Astrocyte (in vitro differentiated cells and primary cell): ENCODE measurements at regions not wholly inside any gene's neighbourhood (a gene's known extent, or its start where the extent isn't known, plus 50 kb on each side); places are given as distances from the start of the nearest gene placed in this dataset.
A peak's percentile ranks its signal among the peaks of the same experiment; 100 is the strongest.

ENCODE experiments used
- DNase-seq: peaks from one replicate; pipeline ENCODE4 v3.0.0-alpha.2; 2010; ENCODE audit warnings: low read depth
- FAIRE-seq: peaks from 2 replicates; lab custom pipeline; 2011; peaks lifted over from hg19 to GRCh38; lab: Jason Lieb, UNC
- H2AFZ ChIP-seq: 2 replicates; pipeline ENCODE4 v1.6.0; 2012; ENCODE audit warnings: low read depth, low read length, inconsistent platforms
- H3K27ac ChIP-seq: 2 replicates; pipeline ENCODE4 v1.5.1; 2011; ENCODE audit warnings: low read depth, low read length, inconsistent platforms
- H3K27me3 ChIP-seq: 2 replicates; pipeline ENCODE4 v1.6.0; 2011; ENCODE audit warnings: low read length, inconsistent platforms; ENCODE audit not compliant: insufficient read depth
- H3K36me3 ChIP-seq: 2 replicates; pipeline ENCODE4 v1.5.1; 2011; ENCODE audit warnings: low read length, inconsistent platforms; ENCODE audit not compliant: insufficient read depth
- H3K4me1 ChIP-seq: 2 replicates; pipeline ENCODE4 v1.5.1; 2011; ENCODE audit warnings: low read length, inconsistent platforms; ENCODE audit not compliant: insufficient read depth
- H3K4me2 ChIP-seq: 2 replicates; pipeline ENCODE4 v1.6.0; 2012; ENCODE audit warnings: low read length, inconsistent platforms
- H3K4me3 ChIP-seq: 2 replicates; pipeline ENCODE4 v1.5.1; 2011; ENCODE audit warnings: low read depth, mild to moderate bottlenecking, low read length, inconsistent platforms; ENCODE audit not compliant: insufficient read depth
- H3K79me2 ChIP-seq: 2 replicates; pipeline ENCODE4 v1.6.0; 2012; ENCODE audit warnings: mild to moderate bottlenecking, low read length, inconsistent platforms; ENCODE audit not compliant: insufficient read depth
- H3K9ac ChIP-seq: 2 replicates; pipeline ENCODE4 v1.6.0; 2012; ENCODE audit warnings: mild to moderate bottlenecking, low read length, inconsistent platforms
- H3K9me3 ChIP-seq: 2 replicates; pipeline ENCODE4 v1.5.1; 2012; ENCODE audit warnings: low read depth, mild to moderate bottlenecking, low read length, inconsistent platforms; ENCODE audit not compliant: insufficient read depth
- H4K20me1 ChIP-seq: 2 replicates; pipeline ENCODE4 v1.6.0; 2012; ENCODE audit warnings: low read length, inconsistent platforms; ENCODE audit not compliant: insufficient read depth
- H3K27ac Mint-ChIP-seq: one replicate; pipeline ENCODE4 v1.8.0; 2021; ENCODE audit warnings: mild to moderate bottlenecking, mixed read lengths; ENCODE audit not compliant: unreplicated experiment
- H3K27me3 Mint-ChIP-seq: one replicate; pipeline ENCODE4 v1.8.0; 2021; ENCODE audit warnings: low read depth, mixed read lengths; ENCODE audit not compliant: unreplicated experiment
- H3K36me3 Mint-ChIP-seq: one replicate; pipeline ENCODE4 v1.8.0; 2021; ENCODE audit warnings: low read depth, mixed read lengths; ENCODE audit not compliant: unreplicated experiment
- H3K4me1 Mint-ChIP-seq: one replicate; pipeline ENCODE4 v1.8.0; 2021; ENCODE audit warnings: low read depth, mixed read lengths; ENCODE audit not compliant: unreplicated experiment
- H3K4me3 Mint-ChIP-seq: one replicate; pipeline ENCODE4 v1.8.0; 2021; ENCODE audit warnings: mild to moderate bottlenecking, moderate library complexity, mixed read lengths; ENCODE audit not compliant: unreplicated experiment
- H3K9me3 Mint-ChIP-seq: one replicate; pipeline ENCODE4 v1.8.0; 2021; ENCODE audit warnings: mild to moderate bottlenecking, mixed read lengths; ENCODE audit not compliant: unreplicated experiment
- CTCF ChIP-seq: IDR thresholded peaks from 2 replicates; pipeline ENCODE4 v1.5.1; 2011; ENCODE audit warnings: low read depth, mild to moderate bottlenecking, inconsistent platforms, low read length, moderate library complexity; ENCODE audit not compliant: insufficient read depth
- EZH2 ChIP-seq: IDR thresholded peaks from 2 replicates; pipeline ENCODE4 v1.6.1; 2012; ENCODE audit warnings: mild to moderate bottlenecking, low read length, inconsistent platforms; ENCODE audit not compliant: insufficient read depth

- Histone ChIP-seq H3K4me2 (no peak overlapping the region), H3K9me3 (no peaks in the 10 kb centered on the region), H3K4me3 (no peak overlapping the region), H3K27ac (no peak overlapping the region), H3K79me2 (no peaks in the 10 kb centered on the region), H2AFZ (no peak overlapping the region), H3K4me1 (no peaks in the 10 kb centered on the region), H3K9ac (no peak overlapping the region), H4K20me1 (no peaks in the 10 kb centered on the region), H3K36me3 (no peaks in the 10 kb centered on the region), H3K27me3 (no peaks in the 10 kb centered on the region)
- no peaks in the 10 kb centered on the region for H3K9me3 Mint-ChIP-seq
- no peak overlapping the region for H3K27ac Mint-ChIP-seq
- no peaks in the 10 kb centered on the region for H3K36me3 Mint-ChIP-seq
- no peak for TF ChIP-seq CTCF
- no peak for TF ChIP-seq EZH2
- H3K4me1 Mint-ChIP-seq = peaks cover 8% of the 10 kb centered on the region
- H3K27me3 Mint-ChIP-seq = no peaks in the 10 kb centered on the region
- FAIRE-seq (no peak), DNase-seq (peak; percentile 70)
- H3K4me3 Mint-ChIP-seq = no peak overlapping the region
Observed at GRCh38 chr2:142756430-142756829, 121.0 kb upstream of the KYNU start.

GRCh38 chr2:142755191-142755590, 122.3 kb upstream of the KYNU start:
- H4K20me1 ChIP-seq = no peaks in the 10 kb centered on the region
- no peak overlapping the region for H3K27ac Mint-ChIP-seq
- no peaks in the 10 kb centered on the region for H3K9me3 ChIP-seq
- no peaks in the 10 kb centered on the region for H3K27me3 ChIP-seq
- H3K9ac ChIP-seq = no peak overlapping the region
- no peaks in the 10 kb centered on the region for H3K79me2 ChIP-seq
- no peaks in the 10 kb centered on the region for H3K9me3 Mint-ChIP-seq
- no peak overlapping the region for H3K27ac ChIP-seq
- no peaks in the 10 kb centered on the region for H3K36me3 ChIP-seq
- H3K4me1 Mint-ChIP-seq = peaks cover 8% of the 10 kb centered on the region
- H3K27me3 Mint-ChIP-seq = no peaks in the 10 kb centered on the region
- DNase-seq (peak; percentile 36), FAIRE-seq (no peak)
- no peak overlapping the region for H2AFZ ChIP-seq
- no peaks in the 10 kb centered on the region for H3K4me1 ChIP-seq
- H3K36me3 Mint-ChIP-seq = no peaks in the 10 kb centered on the region
- no peak overlapping the region for H3K4me3 ChIP-seq
- no peak overlapping the region for H3K4me2 ChIP-seq
- no peak overlapping the region for H3K4me3 Mint-ChIP-seq
- no peak for TF ChIP-seq CTCF
- TF ChIP-seq EZH2 = no peak

DNA sequence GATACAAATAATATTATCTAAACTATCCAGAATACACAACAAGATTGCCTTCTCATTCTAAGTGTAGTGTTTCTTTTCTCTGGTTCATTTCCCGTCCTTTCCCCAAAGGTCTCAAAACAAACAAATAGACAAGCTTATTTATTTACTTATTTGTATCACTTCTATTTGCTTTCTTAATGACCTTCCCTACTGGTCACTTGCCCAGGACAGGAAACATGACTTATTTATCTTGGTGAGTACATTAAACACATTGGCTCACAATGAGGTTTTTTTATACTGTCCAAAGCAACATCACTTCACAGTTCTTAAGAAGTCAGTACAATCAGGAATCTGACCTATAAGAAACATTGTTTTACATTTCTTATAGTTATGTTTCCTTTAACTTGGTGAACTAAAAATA, 123.3 kb upstream of the KYNU start:
- no peaks in the 10 kb centered on the region for H3K36me3 Mint-ChIP-seq
- no peak overlapping the region for H3K4me3 Mint-ChIP-seq
- H3K4me1 Mint-ChIP-seq = peaks cover 8% of the 10 kb centered on the region
- H3K36me3 ChIP-seq = no peaks in the 10 kb centered on the region
- H3K4me2 ChIP-seq = no peak overlapping the region
- no peaks in the 10 kb centered on the region for H4K20me1 ChIP-seq
- TF ChIP-seq EZH2 (no peak), CTCF (no peak)
- no peak overlapping the region for H3K9ac ChIP-seq
- H3K27me3 Mint-ChIP-seq = no peaks in the 10 kb centered on the region
- H3K27me3 ChIP-seq = no peaks in the 10 kb centered on the region
- no peak for FAIRE-seq
- H2AFZ ChIP-seq = no peak overlapping the region
- H3K27ac Mint-ChIP-seq = no peak overlapping the region
- H3K9me3 ChIP-seq = no peaks in the 10 kb centered on the region
- DNase-seq = no peak
- H3K4me1 ChIP-seq = no peaks in the 10 kb centered on the region
- H3K9me3 Mint-ChIP-seq = no peaks in the 10 kb centered on the region
- no peaks in the 10 kb centered on the region for H3K79me2 ChIP-seq
- H3K4me3 ChIP-seq = no peak overlapping the region
- no peak overlapping the region for H3K27ac ChIP-seq
